NCI-H2107 (cell line): ENCODE measurements at regions not wholly inside any gene's neighbourhood (a gene's known extent, or its start where the extent isn't known, plus 50 kb on each side); places are given as distances from the start of the nearest gene placed in this dataset.
"Not testable (repeated sequence)": the region's sequence is repeated elsewhere in the genome, so short reads cannot be mapped to it uniquely, and the experiment has no call there.

Source experiments
- DNase-seq: peaks from one replicate; lab custom pipeline; 2025; lab: John Stamatoyannopoulos, UW

DNA sequence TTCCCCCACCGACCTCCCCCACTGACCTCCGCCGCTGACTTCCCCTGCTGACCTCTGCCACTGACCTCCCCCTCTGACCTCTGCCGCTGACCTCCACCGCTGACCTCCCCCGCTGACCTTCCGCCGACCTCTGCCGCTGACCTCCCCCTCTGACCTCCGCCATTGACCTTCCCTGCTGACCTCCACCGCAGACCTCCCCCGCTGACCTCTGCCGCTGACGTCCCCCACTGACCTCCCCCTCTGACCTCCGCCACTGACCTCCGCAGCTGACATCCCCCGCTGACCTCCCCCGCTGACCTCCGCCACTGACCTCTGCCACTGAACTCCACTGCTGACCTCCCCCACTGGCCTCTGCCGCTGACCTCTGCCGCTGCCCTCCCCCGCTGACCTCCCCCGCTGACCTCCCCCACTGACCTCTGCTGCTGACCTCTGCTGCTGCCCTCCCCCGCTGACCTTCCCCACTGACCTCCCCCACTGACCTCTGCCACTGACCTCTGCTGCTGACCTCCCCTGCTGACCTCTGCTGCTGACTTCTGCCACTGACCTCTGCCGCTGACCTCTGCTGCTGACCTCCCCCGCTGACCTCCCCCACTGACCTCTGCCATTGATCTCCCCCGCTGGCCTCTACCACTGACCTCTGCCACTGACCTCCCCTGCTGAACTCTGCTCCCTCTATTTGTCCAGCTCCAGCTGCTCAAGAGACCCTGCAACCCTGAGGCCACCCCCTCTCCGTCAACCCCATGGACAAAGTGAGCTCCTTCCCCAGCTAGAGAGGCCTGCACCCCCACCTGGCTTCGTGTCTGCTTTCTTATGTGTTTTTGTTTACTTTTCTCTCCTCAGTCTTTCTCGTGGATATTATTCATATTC is 91.4 kb upstream of the AFDN start:
- no peak for DNase-seq

DNA sequence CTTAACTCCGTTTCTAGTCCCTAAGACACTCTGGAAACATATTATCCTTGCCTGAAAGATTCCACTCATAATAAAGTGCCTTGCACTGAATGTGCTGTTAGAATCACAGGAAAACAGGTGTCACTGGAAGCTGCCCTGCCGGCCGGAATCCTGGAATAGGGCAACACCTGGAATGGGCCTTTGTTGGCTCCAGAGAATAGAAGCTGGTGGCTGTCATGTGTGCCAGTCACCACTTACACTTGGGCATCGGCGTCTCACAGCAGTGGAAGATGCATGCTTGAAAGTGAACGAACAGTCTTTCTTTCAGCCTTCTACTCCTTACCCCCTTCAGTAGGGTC is 90.8 kb upstream of the AFDN start:
- DNase-seq = no peak

DNA sequence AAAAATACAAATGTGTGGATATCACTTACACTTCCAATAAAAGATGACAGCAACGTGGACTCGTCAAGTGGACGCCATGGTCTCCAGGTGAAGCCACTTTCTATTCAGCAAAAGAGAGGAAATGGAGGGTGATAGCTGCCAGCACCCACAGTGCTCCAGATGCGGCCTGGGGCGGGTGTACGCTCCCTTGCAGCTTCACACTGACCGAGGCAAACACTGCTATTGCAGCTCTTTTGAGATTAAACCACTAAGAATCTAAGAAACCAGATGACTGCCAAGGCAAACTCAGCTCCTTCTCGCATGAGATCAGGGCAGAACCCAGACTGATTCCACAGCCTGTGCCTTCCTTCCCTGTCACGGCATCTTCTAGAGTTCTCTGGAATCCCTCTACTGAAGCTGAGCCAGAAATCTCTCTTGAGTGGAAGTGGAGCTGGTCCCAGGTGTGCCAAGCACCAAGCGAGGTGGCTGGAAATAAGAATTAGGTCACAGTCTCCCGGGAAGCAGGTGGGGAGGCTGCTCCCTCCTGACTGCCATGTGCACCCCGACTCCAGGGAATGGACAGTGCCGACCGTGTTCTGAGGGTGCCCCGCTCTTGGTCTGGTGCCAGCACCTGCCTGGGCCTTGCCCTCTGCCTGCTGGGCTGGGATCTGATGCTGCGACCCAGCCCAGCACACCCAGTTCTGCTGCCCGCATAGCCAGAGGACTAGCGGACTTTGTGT is 90.1 kb upstream of the AFDN start:
- DNase-seq = no peak

DNA sequence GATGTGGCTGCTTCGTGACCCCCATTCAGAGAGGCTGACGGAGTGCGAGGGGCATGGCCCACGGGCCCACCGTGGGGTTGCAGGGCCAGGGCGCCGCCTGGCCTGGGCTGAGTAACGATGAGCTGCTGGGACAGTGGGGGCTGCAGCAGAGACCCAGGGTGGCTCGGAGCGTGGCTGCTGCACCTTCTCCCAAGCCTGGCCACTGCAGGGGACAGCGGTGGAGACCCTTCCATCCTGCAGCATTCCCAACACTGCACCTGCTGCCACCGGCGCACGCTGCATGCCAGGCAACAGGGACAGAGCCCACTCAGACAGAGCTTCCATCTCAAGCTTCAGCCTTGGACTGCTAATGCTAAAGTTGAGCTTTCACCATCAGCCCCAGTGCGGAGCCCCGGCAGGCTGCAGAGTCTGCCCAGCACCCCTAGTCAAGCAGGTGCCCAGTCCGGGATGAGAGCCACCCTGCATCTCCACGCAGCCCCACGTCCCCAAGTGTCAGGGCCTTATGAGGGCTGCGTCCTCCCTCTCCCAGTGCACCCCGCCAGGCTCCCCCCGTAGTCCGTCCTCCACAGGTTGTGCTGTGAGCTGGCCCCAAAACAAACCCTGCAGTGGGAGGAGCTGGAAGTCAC is 89.4 kb upstream of the AFDN start:
- no peak for DNase-seq

DNA sequence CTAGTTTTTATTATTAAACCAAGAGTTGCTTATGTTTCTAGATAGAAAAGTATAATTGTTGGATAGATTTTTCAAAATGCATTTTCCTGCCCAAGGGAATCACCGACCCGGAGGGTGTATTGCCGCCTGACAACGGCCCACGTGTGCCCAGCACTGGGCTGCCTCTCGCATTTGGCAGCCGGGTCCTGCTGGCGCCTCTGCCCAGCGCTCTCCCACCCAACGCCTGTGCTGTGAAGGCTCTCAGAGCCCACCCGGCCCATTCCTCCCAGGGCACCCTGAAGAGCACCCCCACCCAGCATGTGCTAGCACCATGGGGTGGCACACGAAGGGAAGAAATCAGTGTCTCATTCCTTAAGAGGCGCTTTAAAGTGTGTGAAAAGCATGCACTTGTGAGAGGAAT is 88.3 kb upstream of the AFDN start:
- no peak for DNase-seq

DNA sequence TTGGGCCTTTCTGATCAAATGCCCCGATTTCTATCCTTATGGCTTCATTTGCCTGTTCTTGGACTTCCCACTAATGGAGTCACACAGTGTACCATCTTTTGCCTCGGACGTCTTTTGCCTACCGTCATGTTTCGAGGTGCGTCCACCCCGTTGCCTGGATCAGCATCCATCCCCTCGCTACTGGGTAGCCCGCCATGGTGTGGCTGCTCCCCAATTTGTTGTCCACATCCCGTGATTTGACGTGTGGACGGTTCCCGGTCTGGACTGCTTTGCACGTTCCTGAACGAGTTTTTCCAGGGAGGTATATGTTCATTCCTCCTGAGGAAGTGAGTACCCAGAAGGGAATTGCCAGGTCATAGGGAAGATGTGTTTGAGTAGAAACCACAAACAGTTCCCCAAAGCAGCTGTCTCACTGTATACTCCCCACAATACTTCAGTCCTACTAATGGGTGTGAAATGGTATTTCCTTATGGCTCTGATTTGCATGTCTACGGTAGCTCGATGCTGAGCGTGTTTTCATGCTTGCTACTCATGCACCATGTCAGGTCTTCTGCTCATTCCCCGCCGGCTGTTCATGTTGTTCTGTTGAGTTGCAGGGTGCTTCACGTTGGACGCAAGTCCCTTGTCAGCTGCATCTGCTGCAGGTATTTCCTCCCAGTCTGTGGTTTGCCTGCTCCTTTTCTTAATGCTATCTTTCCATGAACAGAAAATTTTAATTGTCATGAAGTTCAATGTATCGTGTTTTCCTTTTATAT is 86.8 kb upstream of the AFDN start:
- no peak for DNase-seq

DNA sequence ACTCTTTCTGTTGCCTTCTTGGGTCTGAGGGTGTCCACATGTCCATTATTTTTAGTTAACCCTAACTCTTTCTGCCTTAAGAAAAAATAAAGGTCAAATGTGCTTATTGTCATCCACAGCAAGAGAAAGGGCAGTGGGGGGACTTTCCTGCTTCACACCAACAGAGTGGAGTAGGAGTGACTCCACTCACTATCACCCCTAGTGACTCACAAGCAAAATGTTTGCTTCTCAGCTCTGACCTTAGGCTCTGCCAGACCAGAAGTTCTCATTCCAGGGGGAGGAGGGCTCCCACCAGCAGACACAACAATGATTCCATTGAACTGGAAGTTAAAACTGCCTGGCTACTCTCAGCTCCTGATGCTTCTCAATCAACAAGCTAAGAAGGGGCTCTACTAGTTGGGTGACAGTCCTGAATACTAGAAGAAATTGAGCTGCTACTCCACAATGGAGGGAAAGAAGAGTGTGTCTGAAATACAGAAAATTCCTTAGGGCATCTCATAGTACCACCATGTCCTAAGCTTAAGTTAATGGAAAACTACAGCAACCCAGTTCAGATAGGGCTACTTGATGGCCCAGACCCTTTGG is 83.9 kb upstream of the AFDN start:
- no peak for DNase-seq

DNA sequence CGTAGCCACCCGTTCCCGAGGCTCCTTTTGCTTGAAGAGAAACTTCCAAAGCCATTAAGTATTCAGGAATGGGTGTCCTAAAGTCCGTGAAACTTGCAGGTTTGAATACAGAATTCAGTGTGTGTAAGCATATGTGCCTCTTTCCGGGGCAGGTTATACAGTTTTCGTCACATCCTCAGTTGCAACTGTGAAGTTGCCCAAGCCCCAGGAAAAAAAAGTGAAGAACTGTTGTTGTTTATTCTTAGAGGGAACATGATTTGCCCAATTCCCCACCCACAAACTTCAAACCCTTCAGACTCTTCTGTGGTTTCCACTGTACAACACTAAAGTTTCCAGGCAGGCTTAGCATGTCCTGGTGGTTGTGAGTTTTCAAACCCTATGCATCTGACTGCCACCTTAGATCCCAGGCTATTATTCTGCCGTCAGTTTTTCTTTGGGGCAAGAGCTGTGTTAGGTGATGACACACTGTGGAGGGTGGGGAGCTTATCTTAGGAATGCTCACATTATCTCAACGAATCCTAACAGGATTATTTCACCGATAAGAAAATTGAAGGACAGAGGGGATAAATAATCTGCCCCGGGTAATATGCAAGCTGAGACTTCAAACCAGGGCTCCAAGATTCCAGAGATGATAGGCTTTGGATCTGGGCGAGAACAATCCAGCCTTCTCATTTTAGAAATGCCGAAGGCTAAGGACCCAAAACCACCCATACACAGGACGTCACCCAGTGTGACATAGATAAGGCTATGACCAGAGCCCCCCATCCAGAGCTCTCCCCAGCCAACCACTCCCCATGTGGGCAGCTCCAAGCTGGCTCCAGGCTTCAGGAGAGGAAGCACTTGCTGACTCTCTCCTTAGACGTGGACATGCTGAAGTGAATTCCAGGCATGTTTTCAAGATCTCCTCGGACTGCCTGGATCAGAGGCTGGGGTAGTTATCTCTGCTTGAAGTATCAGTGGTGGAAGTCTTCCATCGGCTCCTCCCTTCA is 81.7 kb upstream of the AFDN start:
- DNase-seq = no peak

DNA sequence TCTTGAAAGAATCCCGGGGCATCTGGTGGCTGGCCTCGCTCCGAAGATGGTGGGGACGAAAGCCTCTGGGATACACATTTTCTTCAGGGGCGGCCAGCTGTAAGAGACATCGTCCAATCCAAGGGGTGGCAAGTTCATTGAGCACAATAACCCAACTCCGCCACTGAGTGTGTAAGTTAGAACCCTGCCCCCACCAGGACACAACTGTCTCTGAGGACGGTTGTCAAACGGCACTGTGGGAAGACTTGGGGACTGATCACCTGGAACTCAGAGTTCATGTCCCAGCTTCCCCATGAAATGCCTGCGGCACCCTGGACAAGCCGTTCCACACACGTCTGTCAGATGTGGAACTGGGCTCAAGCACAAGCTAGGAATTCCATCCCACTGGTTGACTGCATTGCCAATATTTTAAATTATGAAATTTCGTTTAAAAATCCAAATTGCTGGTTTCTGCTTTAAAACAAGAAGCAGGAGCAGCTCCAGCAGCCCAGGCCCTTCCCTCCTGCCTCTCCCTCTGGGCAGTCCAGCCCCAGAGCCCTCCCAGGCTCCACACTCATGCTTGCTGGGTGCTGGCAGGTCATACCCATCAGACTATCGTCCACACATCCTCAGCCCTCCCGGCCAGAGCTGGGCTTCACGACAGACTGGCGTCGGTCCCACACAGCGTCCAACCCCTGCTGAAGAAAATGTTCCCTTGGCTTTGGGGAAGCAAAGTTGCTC is 80.9 kb upstream of the AFDN start:
- no peak for DNase-seq

DNA sequence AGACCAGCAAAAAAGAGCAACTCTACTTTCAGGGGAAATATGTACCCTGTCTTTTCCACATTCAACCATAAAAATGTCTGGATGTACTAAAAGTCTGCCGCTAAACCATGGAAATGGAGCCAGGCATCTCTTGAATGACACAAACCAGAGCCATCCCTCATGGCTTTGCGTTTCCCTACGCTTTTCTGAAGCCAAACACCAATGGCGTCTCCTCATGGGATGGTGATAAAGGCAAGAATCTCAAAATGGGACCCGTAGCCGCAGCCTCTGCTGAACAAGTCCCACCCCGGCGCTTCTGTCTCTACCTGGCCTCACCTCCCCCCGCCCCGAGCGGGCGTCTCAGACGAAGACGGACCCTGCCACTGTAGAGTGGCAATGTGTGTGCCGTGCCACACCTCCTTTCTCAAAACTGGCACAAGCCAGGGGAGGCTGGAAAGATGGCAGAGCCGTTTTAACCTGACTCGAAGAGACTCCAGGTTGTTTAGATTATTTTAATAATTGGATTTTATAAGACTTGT is 80.3 kb upstream of the AFDN start:
- DNase-seq = no peak

DNA sequence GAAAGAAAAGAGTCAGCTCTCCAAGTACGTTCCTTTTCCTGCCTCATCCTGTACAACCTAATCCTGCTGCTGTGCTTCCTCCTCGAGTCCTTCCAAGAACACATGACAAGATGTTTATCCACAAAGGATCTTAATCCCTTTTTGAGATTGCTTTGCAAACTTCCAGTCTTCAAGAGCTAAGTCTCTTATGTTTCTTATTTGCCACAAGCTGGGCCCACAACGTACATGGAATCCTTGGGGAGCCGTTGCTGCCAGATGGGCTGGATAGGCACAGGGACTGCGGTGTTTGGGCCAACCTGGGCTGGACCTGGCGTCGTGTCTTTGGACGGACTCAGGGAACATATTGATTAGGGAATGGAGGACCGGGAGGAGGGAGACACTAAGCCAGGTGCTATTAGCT is 79.7 kb upstream of the AFDN start:
- no peak for DNase-seq

DNA sequence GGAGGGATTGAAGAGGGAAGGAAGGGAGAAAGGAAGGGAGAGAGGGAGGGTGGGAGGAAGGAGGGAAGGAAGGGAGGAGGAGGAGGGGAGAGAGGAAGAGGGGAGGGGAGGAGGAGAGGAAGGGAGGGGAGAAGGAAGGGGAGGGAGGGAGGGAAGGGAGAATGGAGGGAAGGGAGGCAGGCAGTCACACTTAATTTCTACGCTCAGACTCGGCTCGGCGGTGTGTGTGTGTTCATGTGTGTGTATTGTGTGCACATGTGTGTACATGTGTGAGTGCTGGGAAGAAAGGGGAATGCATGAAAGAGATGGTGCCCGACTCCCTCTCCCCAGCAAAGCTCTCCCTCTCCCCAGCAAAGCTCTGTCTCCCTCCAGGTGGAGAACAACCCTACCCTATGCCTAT is 79.1 kb upstream of the AFDN start:
- no peak for DNase-seq

DNA sequence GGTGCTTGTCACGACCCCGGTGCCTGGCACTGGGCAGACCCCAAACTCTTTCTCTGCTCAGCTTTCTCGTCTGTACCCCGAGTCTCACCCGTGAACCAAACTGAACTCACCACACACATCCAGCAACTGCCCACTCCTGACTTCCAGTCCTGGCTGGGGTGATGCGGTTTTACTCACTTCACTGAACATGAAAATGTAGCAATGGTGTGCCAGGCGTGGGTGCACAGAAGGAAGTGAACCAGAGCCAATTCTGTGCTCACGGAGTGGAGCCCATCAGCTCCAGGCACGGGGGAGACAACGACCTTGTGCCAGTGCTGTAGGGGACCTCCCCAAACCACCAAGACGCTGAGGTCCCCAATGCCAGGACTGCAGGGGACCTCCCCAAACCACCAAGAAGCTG is 78.7 kb upstream of the AFDN start:
- no peak for DNase-seq

DNA sequence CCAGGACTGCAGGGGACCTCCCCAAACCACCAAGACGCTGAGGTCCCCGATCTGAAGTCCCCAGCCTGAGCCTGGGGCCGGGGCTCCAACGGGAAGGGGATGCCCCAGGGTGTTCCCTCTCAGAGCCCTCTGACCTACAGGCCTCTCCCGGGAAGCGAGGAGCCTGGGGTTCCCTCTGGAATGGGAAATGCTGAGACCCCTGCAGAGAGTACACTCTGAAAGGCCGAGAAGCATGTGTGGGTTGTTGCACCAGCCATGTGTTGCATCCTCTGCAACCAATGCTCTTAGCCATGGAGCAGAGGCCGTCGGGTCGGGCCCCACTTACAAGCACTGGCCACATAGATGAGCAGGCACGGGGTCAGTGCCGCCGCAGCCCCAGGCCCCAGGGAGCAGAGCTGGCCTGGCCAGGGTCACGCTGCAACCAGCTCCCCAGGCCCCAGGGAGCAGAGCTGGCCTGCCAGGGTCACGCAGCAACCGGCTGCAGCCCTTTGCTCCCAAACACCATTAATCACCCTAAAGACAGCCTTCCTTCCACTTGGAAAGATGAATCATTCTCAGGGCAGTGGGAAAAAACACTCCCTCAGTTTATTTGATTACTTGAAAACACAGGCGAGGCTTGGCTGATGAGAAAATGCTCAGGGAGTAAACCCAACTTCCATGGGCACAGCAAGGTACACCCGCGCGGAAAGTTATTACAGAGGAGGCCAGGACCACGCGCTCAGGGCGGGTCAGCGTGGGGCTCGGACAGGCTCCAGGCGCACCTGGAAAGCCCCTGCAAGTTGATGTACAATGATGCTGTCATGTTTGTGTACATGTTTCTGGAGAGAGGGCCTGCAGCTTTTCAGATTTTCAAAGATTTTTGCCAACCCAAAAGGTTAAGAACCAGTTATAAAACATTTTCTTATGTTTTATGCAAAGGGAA is 78.0 kb upstream of the AFDN start:
- DNase-seq = no peak

DNA sequence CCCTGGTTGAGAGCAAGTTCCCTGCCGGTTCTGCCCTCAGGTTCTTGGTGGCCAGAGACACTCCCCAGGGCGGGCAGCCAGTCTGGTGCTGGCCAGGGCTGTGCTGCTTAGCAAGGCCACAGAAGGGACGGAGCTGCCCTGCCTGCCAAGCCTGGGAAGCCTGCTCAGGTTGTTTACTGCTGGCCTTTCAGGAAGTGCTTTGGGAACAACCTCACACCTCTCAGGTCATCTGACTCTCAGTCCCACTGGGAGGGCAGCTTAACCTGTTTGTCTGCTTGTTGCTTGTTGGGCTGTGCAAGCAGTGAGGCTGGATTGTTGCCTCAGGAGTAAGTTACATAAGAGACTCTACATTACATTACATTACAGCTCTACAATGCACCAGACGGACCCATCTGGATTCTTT is 75.8 kb upstream of the AFDN start:
- no peak for DNase-seq

DNA sequence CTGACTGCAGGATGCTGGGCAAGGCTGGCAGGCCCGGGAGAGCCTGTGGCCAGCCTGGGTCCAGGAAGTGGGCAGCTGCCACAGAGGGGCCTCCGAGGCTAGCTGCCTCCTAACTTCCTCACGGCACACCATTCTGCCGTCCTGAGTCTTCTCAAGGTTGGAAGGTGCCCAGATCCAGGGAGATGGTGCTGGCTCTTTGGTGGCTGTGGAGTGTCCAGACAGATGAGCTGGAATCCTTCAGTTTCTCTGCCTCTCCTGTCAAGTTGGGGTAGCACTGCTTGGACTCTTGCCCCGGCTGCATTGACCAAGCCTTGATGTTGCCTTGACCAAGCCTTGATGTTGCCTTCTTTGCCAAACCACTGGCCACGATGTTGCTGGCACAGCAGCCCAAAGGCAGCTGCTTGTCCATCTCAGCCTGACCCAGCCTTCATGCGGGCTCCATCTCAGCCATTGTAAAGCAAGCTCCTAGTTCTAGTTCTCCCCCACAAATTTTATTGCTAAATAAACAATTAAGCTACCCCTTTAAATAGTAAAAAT is 75.1 kb upstream of the AFDN start:
- DNase-seq = no peak

DNA sequence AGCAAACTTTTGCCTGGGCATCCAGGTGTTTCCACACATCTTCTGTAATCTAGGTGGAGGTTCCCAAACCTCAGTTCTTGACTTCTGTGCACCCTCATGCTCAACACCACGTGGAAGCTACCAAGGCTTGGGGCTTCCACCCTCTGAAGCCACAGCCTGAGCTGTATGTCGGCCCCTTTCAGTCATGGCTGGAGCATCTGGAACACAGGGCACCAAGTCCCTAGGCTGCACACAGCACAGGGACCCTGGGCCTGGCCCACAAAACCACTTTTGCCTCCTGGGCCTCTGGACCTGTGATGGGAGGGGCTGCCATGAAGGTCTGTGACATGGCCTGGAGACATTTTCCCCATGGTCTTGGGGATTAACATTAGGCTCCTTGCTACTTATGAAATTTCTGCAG is 73.4 kb upstream of the AFDN start:
- DNase-seq = not testable (repeated sequence)

DNA sequence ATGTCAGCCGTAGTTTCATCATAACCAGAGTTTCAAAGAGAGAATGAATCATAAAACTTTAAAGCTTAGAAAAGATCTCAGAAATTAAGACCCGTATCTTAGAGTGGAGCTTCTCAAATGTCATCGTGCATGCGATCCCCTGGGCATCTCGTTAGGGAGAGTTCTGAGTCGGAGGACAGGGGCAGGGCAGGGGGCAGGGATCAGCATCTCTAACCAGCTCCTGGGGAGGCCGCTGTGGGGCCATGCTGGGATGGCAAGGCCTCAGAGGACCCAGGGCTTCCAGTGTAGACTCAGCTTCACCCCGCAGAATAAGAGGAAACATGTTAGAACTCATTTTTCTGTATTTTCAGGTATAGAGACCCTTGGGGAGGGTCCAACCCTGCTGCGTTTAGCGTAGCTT is 72.0 kb upstream of the AFDN start:
- DNase-seq = no peak

DNA sequence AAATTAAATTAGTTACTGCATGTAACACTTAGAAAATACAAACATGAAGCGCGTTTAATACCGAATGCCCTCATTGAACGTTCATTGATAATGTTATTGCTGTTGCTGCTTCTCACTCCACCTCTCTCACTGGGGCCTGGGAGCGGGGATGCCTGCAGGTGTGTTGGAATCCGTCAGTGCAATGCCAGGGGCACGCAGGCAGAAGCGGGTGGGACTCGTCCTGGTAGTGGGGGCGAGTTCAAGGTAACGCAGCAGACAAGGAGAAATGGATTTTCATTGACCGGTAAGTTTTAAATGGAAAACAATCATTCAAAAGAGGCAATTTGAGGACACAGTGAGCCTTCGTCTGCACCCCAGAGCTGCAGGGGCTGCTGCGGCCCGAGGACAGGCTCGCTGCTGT is 71.2 kb upstream of the AFDN start:
- no peak for DNase-seq
